ENCODE measurements at regions not wholly inside any gene's neighbourhood (a gene's known extent, or its start where the extent isn't known, plus 50 kb on each side); places are given as distances from the start of the nearest gene placed in this dataset.

DNA sequence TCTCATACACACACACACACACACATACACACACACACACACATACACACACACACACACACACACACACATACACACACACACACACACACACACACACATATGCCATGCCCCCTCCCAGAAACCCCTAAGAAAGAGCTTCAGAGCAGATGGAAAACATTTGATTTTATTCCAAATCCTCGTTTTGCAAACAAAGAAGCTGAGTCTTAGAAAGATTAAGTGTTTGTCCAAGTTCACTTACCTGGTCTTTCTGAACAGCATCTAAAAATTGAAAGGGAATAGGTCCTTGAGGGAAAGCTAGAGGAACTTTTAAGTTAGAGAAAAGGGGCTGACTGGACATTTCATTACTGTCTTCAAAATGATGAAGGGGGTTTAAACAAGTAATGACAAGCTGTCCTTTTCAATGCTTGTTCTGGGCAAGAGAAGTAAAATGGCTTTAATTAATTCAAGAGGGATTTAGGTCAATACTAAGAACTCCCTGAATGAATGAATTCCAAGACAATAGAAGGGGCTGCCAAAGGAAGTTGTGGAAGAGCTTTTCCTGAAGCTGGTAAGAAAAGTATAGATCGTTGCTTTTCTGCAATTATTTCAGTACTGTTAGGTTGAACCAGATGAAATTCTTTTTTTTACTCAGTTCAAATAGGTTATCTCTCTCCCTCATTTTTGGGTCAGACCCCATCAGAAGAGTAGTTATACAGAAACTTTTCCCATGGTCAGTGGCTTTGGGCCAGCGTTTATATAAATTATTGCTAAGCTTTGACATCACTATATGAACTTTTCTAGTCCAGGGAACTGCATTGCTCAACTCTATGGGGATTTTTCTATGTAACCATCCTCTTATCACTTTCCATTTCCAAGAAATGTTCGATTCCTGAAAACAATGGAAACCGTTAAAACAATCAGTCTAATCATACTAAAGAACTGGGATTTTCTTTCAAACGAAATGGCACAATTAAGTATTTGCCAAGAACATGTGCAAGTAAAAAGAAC is 261.4 kb downstream of the MTERF1 start:
- TF ChIP-seq, protein P1, sequence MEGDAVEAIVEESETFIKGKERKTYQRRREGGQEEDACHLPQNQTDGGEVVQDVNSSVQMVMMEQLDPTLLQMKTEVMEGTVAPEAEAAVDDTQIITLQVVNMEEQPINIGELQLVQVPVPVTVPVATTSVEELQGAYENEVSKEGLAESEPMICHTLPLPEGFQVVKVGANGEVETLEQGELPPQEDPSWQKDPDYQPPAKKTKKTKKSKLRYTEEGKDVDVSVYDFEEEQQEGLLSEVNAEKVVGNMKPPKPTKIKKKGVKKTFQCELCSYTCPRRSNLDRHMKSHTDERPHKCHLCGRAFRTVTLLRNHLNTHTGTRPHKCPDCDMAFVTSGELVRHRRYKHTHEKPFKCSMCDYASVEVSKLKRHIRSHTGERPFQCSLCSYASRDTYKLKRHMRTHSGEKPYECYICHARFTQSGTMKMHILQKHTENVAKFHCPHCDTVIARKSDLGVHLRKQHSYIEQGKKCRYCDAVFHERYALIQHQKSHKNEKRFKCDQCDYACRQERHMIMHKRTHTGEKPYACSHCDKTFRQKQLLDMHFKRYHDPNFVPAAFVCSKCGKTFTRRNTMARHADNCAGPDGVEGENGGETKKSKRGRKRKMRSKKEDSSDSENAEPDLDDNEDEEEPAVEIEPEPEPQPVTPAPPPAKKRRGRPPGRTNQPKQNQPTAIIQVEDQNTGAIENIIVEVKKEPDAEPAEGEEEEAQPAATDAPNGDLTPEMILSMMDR (IDR thresholded peaks at IDR 0.05; ENCODE audit: low read depth, low read length, poor library complexity, severe bottlenecking), result no peak
- TF ChIP-seq EZH2phosphoT487 (IDR thresholded peaks at IDR 0.05; ENCODE audit: borderline replicate concordance, low read length), result no peak

Measured in DOHH2 (cell line).